Heart left ventricle (tissue), 13 donors: ENCODE measurements at regions not wholly inside any gene's neighbourhood (a gene's known extent, or its start where the extent isn't known, plus 50 kb on each side); places are given as distances from the start of the nearest gene placed in this dataset.

Experiments
- POLR2A ChIP-seq, 2 donors: fragments of 450-650 bp; IDR thresholded peaks; one replicate each; pipeline ENCODE4 v1.6.1; 2017; ENCODE audit warnings: antibody characterized with exemption in 2 of 2, mild to moderate bottlenecking in 2 of 2, moderate library complexity in 2 of 2
- TF ChIP-seq, protein P1 (sequence below), 12 donors: fragments of 200-600 bp; sonication (generic) in 4 of 12; IDR thresholded peaks; one replicate each; pipeline versions ENCODE4 v1.5.0 to v1.8.0; 2018 to 2022; ENCODE audit warnings: antibody characterized with exemption in 12 of 12, mild to moderate bottlenecking in 5 of 12
- donor health status: ischemic (EF 13 %, LVEDD 7.1; RV severe dilation, severe dysfunction).
- donor health status: DM: no; HTN: yes; CAD: no.
- donor health status: DM: no; HTN: no; CAD: no.
- donor health status: ischemic (EF 25% LVEDD 6.9; RV normal size, moderate dysfunction).
- donor health status: ischemic (EF 25% LVEDD 5.7; RV mildly dilated, moderate dysfunction).
- donor health status: ischemic (EF 35%, LVEDD 5.7; RV mildly dilated, moderate dysfunction).
- donor health status: nonischemic (EF 11% LVEDD 7.7; RV severe dilation, severe dysfunction).
- donor health status: DM: yes; HTN: yes; CAD: no.
- donor health status: PGD.
- donor health status: ischemic (EF 29% LVEDD 5.4; RV normal size, mild dysfunction).
- donor health status: nonischemic (EF 23%, LVEDD 6.1; RV moderate dilation, normal function).

GRCh38 chr5:167936022-167936421 lies 355.4 kb upstream of the WWC1 start:
- TF ChIP-seq, protein P1, sequence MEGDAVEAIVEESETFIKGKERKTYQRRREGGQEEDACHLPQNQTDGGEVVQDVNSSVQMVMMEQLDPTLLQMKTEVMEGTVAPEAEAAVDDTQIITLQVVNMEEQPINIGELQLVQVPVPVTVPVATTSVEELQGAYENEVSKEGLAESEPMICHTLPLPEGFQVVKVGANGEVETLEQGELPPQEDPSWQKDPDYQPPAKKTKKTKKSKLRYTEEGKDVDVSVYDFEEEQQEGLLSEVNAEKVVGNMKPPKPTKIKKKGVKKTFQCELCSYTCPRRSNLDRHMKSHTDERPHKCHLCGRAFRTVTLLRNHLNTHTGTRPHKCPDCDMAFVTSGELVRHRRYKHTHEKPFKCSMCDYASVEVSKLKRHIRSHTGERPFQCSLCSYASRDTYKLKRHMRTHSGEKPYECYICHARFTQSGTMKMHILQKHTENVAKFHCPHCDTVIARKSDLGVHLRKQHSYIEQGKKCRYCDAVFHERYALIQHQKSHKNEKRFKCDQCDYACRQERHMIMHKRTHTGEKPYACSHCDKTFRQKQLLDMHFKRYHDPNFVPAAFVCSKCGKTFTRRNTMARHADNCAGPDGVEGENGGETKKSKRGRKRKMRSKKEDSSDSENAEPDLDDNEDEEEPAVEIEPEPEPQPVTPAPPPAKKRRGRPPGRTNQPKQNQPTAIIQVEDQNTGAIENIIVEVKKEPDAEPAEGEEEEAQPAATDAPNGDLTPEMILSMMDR (IDR thresholded peaks at IDR 0.05) = no peak
- no peak for TF ChIP-seq POLR2A (IDR thresholded peaks at IDR 0.05)
